GM23338 (cell line): ENCODE measurements at regions not wholly inside any gene's neighbourhood (a gene's known extent, or its start where the extent isn't known, plus 50 kb on each side); places are given as distances from the start of the nearest gene placed in this dataset.
A peak's percentile ranks its signal among the peaks of the same experiment; 100 is the strongest.

Experiments used
- ATAC-seq: fragments of 200-7000 bp; cut with Tn5 transposase; 3 replicates; pipeline ENCODE4 v1.9.1; 2020
- DNase-seq: peaks from one replicate; pipeline ENCODE4 v3.0.0-alpha.2; 2015; ENCODE audit warnings: low spot score
- H2AFZ ChIP-seq: fragments of 200-600 bp; sonication (generic); 2 replicates; pipeline ENCODE4 v1.8.0; 2016; ENCODE audit warnings: antibody characterized with exemption, mild to moderate bottlenecking, moderate library complexity
- H3F3A ChIP-seq: fragments of 200-600 bp; sonication (generic); replicated peaks from 2 replicates; pipeline ENCODE4 v1.8.0; 2017; ENCODE audit warnings: antibody characterized with exemption, mixed run types, low read depth
- H3K27ac ChIP-seq: fragments of 200-600 bp; sonication (generic); 2 replicates; pipeline ENCODE4 v1.6.1; 2016; ENCODE audit warnings: low read depth
- H3K27me3 ChIP-seq: fragments of 200-600 bp; sonication (generic); 2 replicates; pipeline ENCODE4 v1.8.0; 2016; ENCODE audit warnings: mild to moderate bottlenecking, mixed run types, moderate library complexity; ENCODE audit not compliant: insufficient read depth
- H3K36me3 ChIP-seq: fragments of 200-600 bp; sonication (generic); 2 replicates; pipeline ENCODE4 v1.8.0; 2016; ENCODE audit warnings: mild to moderate bottlenecking; ENCODE audit not compliant: insufficient read depth
- H3K4me1 ChIP-seq: fragments of 200-600 bp; sonication (generic); 2 replicates; pipeline ENCODE4 v1.8.0; 2016; ENCODE audit warnings: mild to moderate bottlenecking, moderate library complexity; ENCODE audit not compliant: insufficient read depth
- H3K4me2 ChIP-seq: fragments of 200-600 bp; sonication (generic); 2 replicates; pipeline ENCODE4 v1.7.1; 2017; ENCODE audit warnings: mixed run types
- H3K4me3 ChIP-seq: fragments of 200-600 bp; sonication (generic); 2 replicates; pipeline ENCODE4 v1.6.1; 2016; ENCODE audit warnings: mixed run types
- H3K79me2 ChIP-seq: fragments of 200-600 bp; sonication (generic); replicated peaks from 2 replicates; pipeline ENCODE4 v1.8.0; 2017; ENCODE audit warnings: mild to moderate bottlenecking; ENCODE audit not compliant: insufficient read depth
- H3K9me2 ChIP-seq: fragments of 200-600 bp; sonication (generic); 2 replicates; pipeline ENCODE4 v1.8.0; 2017; ENCODE audit not compliant: insufficient read depth
- H4K20me1 ChIP-seq: fragments of 200-600 bp; sonication (generic); replicated peaks from 2 replicates; pipeline ENCODE4 v1.8.0; 2017; ENCODE audit warnings: mild to moderate bottlenecking; ENCODE audit not compliant: insufficient read depth
- H3K27ac Mint-ChIP-seq: 2 replicates; pipeline ENCODE4 v1.8.0; 2020; ENCODE audit warnings: inconsistent platforms, mild to moderate bottlenecking, moderate library complexity, mixed read lengths
- H3K27me3 Mint-ChIP-seq: 3 replicates; pipeline ENCODE4 v1.8.0; 2022; ENCODE audit warnings: low read depth, mild to moderate bottlenecking, moderate library complexity, mixed read lengths, inconsistent platforms; ENCODE audit not compliant: insufficient read depth, poor library complexity
- H3K36me3 Mint-ChIP-seq: 3 replicates; pipeline ENCODE4 v1.8.0; 2021; ENCODE audit warnings: low read depth, mild to moderate bottlenecking, inconsistent platforms, moderate library complexity, mixed read lengths
- H3K4me1 Mint-ChIP-seq: 3 replicates; pipeline ENCODE4 v1.8.0; 2020; ENCODE audit warnings: mild to moderate bottlenecking, inconsistent platforms, mixed read lengths
- H3K4me3 Mint-ChIP-seq: 3 replicates; pipeline ENCODE4 v1.8.0; 2021; ENCODE audit warnings: moderate library complexity, mild to moderate bottlenecking, inconsistent platforms, mixed read lengths
- H3K9me3 Mint-ChIP-seq: 3 replicates; pipeline ENCODE4 v1.8.0; 2020; ENCODE audit warnings: moderate library complexity, mild to moderate bottlenecking, inconsistent platforms, mixed read lengths
- CREB1 ChIP-seq: fragments of 250-450 bp; sonication (Bioruptor Pico); IDR thresholded peaks from 2 replicates; pipeline ENCODE4 v1.5.0; 2020; ENCODE audit warnings: low read depth, mild to moderate bottlenecking, moderate library complexity
- EZH2phosphoT487 ChIP-seq: fragments of 200-600 bp; sonication (generic); IDR thresholded peaks from one replicate; pipeline ENCODE4 v1.8.1; 2018; ENCODE audit warnings: antibody characterized with exemption; ENCODE audit not compliant: unreplicated experiment
- NANOG ChIP-seq: IDR thresholded peaks from 2 replicates; pipeline ENCODE4 v1.6.1; 2016; ENCODE audit warnings: antibody characterized with exemption, borderline replicate concordance
- POLR2AphosphoS5 ChIP-seq: IDR thresholded peaks from 2 replicates; pipeline ENCODE4 v1.6.1; 2016; ENCODE audit warnings: antibody characterized with exemption, low read depth
- STAT1 ChIP-seq: IDR thresholded peaks from one replicate; pipeline ENCODE4 v1.6.1; 2016; ENCODE audit warnings: antibody characterized with exemption; ENCODE audit not compliant: unreplicated experiment
- ZNF114 ChIP-seq: fragments of 250-450 bp; sonication (Bioruptor Pico); IDR thresholded peaks from 2 replicates; pipeline ENCODE4 v1.5.0; 2020; ENCODE audit warnings: mild to moderate bottlenecking, moderate library complexity
- ZNF331 ChIP-seq: fragments of 250-450 bp; sonication (Bioruptor Pico); IDR thresholded peaks from 2 replicates; pipeline ENCODE4 v1.5.0; 2020; ENCODE audit warnings: low read depth, mild to moderate bottlenecking, moderate library complexity
- TF ChIP-seq, protein P1 (sequence below): IDR thresholded peaks from one replicate; pipeline ENCODE4 v1.6.1; 2018; ENCODE audit warnings: antibody characterized with exemption; ENCODE audit not compliant: unreplicated experiment
- TF ChIP-seq, protein P2 (sequence below), 2 experiments: fragments of 200-600 bp in 1 of 2; sonication (generic) in 1 of 2; conservative IDR thresholded peaks; 2 replicates each; pipeline versions ENCODE4 v1.5.1 to v1.6.1; 2016 to 2017; ENCODE audit warnings: antibody characterized with exemption in 2 of 2, low read depth in 2 of 2, mild to moderate bottlenecking in 2 of 2, moderate library complexity in 1 of 2

DNA sequence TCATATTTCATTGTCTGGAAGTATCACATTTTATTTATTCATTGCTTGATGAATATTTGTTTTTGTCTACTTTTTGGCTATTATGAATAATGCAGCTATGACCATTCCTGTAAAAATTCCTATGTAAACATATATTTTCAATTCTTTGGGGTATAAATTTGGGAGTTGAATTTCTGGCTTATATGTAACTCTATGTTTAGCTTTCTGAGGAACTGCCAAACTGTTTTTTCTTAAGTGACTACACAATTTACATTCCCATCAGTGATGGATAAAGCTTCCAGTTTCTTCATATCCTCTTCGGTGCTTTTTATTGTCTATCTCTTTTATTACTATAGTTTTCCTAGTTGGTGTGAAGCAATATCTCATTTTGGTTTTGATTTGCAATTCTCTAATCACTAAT is 115.6 kb upstream of the CXCL12 start (continued):
- TF ChIP-seq, protein P1, sequence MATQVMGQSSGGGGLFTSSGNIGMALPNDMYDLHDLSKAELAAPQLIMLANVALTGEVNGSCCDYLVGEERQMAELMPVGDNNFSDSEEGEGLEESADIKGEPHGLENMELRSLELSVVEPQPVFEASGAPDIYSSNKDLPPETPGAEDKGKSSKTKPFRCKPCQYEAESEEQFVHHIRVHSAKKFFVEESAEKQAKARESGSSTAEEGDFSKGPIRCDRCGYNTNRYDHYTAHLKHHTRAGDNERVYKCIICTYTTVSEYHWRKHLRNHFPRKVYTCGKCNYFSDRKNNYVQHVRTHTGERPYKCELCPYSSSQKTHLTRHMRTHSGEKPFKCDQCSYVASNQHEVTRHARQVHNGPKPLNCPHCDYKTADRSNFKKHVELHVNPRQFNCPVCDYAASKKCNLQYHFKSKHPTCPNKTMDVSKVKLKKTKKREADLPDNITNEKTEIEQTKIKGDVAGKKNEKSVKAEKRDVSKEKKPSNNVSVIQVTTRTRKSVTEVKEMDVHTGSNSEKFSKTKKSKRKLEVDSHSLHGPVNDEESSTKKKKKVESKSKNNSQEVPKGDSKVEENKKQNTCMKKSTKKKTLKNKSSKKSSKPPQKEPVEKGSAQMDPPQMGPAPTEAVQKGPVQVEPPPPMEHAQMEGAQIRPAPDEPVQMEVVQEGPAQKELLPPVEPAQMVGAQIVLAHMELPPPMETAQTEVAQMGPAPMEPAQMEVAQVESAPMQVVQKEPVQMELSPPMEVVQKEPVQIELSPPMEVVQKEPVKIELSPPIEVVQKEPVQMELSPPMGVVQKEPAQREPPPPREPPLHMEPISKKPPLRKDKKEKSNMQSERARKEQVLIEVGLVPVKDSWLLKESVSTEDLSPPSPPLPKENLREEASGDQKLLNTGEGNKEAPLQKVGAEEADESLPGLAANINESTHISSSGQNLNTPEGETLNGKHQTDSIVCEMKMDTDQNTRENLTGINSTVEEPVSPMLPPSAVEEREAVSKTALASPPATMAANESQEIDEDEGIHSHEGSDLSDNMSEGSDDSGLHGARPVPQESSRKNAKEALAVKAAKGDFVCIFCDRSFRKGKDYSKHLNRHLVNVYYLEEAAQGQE: no peak
- no peak for TF ChIP-seq NANOG

DNA sequence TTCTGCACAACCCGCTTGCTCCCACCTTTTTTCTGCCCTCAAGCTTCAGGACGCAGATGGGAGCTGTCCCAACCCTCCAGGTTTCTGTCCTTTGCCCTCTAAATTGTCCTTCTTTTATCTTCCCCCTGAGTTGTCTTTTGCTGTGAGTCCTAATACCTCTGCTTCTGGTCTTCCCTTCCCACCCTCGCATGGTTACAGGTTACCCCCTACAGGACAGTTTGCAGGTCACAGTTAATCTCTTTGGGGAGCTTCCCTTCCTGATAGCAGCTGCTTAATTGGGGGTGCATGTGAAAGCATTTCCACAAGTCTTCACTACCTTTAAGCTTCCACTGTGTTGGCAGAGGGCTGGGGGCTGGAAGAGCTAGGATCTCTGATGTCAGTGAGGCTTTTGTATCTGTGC is 121.5 kb upstream of the CXCL12 start:
- ATAC-seq (peak; percentile 70), DNase-seq (peak; percentile 46)
- Histone ChIP-seq H3K27me3 (no peaks in the 10 kb centered on the region), H2AFZ (no peak overlapping the region), H3K36me3 (no peaks in the 10 kb centered on the region), H4K20me1 (no peaks in the 10 kb centered on the region), H3K4me2 (no peak overlapping the region), H3K9me2 (peaks cover 3% of the 10 kb centered on the region; the same call in 1 of the 2 replicates), H3K79me2 (no peaks in the 10 kb centered on the region), H3K27ac (no peak overlapping the region), H3K4me3 (no peak overlapping the region), H3K4me1 (no peaks in the 10 kb centered on the region), H3F3A (no peaks in the 10 kb centered on the region)
- no peaks in the 10 kb centered on the region; the same call in 2 of the 3 replicates for H3K9me3 Mint-ChIP-seq
- no peak overlapping the region for H3K4me3 Mint-ChIP-seq
- H3K27ac Mint-ChIP-seq: no peak overlapping the region
- peaks cover 2% of the 10 kb centered on the region; the same call in 1 of the 3 replicates for H3K36me3 Mint-ChIP-seq
- TF ChIP-seq EZH2phosphoT487 (no peak), POLR2AphosphoS5 (no peak), CREB1 (CRISPR knock-in tag) (no peak), STAT1 (no peak), ZNF114 (CRISPR knock-in tag) (no peak), ZNF331 (CRISPR knock-in tag) (no peak)
- TF ChIP-seq, protein P1: no peak
- TF ChIP-seq, protein P2, sequence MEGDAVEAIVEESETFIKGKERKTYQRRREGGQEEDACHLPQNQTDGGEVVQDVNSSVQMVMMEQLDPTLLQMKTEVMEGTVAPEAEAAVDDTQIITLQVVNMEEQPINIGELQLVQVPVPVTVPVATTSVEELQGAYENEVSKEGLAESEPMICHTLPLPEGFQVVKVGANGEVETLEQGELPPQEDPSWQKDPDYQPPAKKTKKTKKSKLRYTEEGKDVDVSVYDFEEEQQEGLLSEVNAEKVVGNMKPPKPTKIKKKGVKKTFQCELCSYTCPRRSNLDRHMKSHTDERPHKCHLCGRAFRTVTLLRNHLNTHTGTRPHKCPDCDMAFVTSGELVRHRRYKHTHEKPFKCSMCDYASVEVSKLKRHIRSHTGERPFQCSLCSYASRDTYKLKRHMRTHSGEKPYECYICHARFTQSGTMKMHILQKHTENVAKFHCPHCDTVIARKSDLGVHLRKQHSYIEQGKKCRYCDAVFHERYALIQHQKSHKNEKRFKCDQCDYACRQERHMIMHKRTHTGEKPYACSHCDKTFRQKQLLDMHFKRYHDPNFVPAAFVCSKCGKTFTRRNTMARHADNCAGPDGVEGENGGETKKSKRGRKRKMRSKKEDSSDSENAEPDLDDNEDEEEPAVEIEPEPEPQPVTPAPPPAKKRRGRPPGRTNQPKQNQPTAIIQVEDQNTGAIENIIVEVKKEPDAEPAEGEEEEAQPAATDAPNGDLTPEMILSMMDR (conservative IDR thresholded peaks at IDR 0.05; ENCODE audit: low read depth in 2 of 2): peak; percentile 47 to 67
- no peaks in the 10 kb centered on the region for H3K4me1 Mint-ChIP-seq
- no peaks in the 10 kb centered on the region for H3K27me3 Mint-ChIP-seq
